ENCODE measurements at regions not wholly inside any gene's neighbourhood (a gene's known extent, or its start where the extent isn't known, plus 50 kb on each side); places are given as distances from the start of the nearest gene placed in this dataset.

- TF ChIP-seq CTCF (IDR thresholded peaks at IDR 0.05) (no peak), POLR2A (IDR thresholded peaks at IDR 0.05) (no peak)
Observed at GRCh38 chr5:106766916-106767315, 903.8 kb downstream of the EFNA5 start.
